ENCODE measurements at regions not wholly inside any gene's neighbourhood (a gene's known extent, or its start where the extent isn't known, plus 50 kb on each side); places are given as distances from the start of the nearest gene placed in this dataset.

DNA sequence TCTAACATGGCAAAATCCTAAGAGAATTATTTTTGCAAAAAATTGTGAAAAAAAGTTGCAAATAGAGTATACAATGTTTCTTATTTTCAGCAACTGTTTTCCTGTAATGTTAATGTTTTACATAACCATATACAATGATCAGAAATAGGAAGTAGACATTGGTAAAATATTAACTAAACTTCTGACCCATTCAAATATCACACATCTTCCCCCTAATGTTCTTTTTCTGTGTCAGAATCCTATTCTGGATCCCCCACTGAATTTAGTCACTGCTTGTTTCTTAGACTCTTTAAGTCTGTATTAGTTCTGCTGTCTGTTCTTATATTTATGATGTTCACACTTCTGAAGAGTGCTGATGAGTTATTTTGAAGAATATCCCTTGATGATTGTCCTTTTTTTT is 62.0 kb downstream of the HFE start:
- H3K27me3 Mint-ChIP-seq = no peaks in the 10 kb centered on the region
- DNase-seq (no peak), ATAC-seq (ENCODE audit: low read depth in 2 of 2) (no peak)
- H3K4me3 Mint-ChIP-seq = no peak overlapping the region
- H3K4me1 Mint-ChIP-seq = peaks cover 0 to 6% (median 2%) of the 10 kb centered on the region in 3 donors
- H3K9me3 Mint-ChIP-seq = no peaks in the 10 kb centered on the region
- no peaks in the 10 kb centered on the region for H3K36me3 Mint-ChIP-seq
- H3K27ac Mint-ChIP-seq = no peak overlapping the region

DNA sequence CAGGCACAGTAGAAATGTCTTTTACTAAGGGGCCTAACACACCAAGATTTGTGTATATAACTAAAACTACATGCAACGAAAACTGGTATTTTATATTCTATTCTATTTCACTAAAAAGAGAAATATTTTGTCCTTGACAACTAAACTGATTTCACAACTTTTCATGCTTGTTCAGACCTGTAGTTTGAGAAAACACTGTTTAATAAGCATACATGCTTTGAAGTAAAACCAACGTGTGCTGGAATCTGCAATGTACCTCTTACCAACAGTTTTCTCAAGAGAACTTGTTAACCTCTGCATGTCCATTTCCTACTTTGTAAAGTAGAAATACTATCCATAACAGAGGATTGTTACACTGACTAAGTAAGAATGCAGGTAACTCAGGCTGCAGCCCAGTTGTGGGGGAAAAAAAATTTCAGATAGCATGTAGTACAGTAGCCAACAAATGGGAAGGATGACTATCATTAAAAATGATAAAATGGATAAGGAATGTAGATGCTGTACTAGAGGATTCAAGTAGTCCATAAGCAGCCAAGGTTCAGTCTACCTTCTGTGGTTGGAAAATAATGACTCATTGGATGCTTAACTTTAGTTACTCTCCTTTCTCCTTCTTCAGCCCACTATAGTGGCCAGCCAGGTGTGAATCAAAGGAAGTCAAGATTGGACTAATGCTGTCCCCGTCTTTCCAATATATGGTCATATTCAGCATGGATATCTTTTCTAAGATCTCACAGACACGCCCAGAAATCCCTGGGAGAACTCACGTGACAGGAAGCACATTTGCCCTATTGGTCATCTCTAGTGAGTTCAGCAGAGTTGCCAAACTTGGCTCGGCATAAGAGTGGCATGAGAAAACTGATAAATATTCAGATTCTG is 65.2 kb downstream of the HFE start:
- Mint-ChIP-seq H3K27ac (no peak overlapping the region), H3K4me3 (peak overlapping the region in 1 of 8 donors; percentile 63), H3K36me3 (no peaks in the 10 kb centered on the region), H3K27me3 (no peaks in the 10 kb centered on the region), H3K4me1 (peaks cover 11 to 17% (median 15%) of the 10 kb centered on the region in 3 donors), H3K9me3 (peaks cover 0 to 2% (median 0%) of the 10 kb centered on the region in 7 donors)
- DNase-seq = no peak
- no peak for ATAC-seq (ENCODE audit: low read depth in 2 of 2)

DNA sequence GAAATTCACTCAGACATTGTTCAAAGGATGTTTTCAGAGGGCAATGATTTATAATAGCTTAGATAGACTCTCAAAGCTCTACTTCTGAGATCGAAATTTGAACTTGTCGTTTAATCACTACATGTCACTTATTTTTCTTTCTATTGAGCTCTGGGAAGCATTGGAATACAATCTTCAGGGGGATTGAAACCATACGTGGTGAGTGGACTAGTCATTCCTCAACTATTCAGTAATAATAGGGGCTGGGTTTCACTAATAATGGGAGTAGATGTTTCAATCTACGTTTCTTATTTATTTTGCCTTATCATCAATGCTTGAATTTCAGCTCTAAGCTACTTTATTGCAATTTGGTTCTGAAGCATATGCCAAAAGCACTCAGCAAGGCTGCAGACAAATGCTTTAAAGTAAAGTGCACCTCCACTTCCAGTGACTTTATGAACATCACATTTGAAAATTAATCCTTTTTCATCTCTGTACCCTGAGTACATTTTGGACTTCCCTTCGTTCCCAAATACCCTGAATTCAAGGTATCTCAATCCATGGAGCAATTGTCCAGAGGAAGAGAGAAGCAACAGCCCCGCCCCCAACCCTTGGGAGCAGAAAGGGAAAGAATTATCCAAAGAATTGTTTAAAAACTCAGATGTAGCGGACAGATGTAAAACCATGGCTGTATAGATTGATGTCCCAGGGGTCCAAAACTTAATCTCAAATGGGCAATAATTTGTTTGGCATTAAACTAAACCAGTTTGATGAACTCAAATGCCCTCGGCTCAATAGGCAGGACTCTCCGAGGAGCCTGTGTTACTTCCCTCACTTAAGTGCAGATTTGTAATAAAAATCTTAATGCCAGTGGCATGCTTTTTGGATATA is 68.1 kb downstream of the HFE start:
- DNase-seq = no peak
- H3K4me1 Mint-ChIP-seq = peaks cover 23 to 35% (median 25%) of the 10 kb centered on the region in 3 donors
- peaks cover 0 to 5% of the 10 kb centered on the region in 2 donors for H3K36me3 Mint-ChIP-seq

DNA sequence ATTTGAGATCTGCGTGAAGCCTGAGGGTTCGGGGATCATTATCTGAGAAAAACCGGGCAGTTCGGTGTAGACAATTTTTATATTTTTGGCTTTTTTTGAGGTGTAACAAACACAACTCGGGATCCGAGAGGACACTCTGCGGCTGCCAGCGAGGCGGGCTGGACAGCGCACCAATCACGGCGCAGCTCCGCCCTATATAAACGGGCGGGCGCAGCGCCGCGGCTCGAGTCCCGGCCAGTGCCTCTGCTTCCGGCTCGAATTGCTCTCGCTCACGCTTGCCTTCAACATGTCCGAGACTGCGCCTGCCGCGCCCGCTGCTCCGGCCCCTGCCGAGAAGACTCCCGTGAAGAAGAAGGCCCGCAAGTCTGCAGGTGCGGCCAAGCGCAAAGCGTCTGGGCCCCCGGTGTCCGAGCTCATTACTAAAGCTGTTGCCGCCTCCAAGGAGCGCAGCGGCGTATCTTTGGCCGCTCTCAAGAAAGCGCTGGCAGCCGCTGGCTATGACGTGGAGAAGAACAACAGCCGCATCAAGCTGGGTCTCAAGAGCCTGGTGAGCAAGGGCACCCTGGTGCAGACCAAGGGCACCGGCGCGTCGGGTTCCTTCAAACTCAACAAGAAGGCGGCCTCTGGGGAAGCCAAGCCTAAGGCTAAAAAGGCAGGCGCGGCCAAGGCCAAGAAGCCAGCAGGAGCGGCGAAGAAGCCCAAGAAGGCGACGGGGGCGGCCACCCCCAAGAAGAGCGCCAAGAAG is 69.0 kb downstream of the HFE start:
- peaks cover 0 to 5% of the 10 kb centered on the region in 2 donors for H3K36me3 Mint-ChIP-seq
- DNase-seq (peak; percentile 88), ATAC-seq (ENCODE audit: low read depth in 2 of 2) (peak; percentile 55 to 56)
- no peaks in the 10 kb centered on the region for H3K27me3 Mint-ChIP-seq
- H3K9me3 Mint-ChIP-seq = peaks cover 0 to 2% (median 0%) of the 10 kb centered on the region in 7 donors
- H3K4me1 Mint-ChIP-seq = peaks cover 25 to 43% (median 34%) of the 10 kb centered on the region in 3 donors
- peak overlapping the region; percentile 95 to 99 (median 96) for H3K27ac Mint-ChIP-seq
- H3K4me3 Mint-ChIP-seq = peak overlapping the region; percentile 85 to 100 (median 96)

More for the DNA sequence above, 68.1 kb downstream of the HFE start:
- Mint-ChIP-seq H3K4me3 (peak overlapping the region; percentile 85 to 100 (median 96)), H3K27me3 (no peaks in the 10 kb centered on the region), H3K27ac (peak overlapping the region; percentile 95 to 99 (median 96)), H3K9me3 (peaks cover 0 to 2% (median 0%) of the 10 kb centered on the region in 7 donors)
- no peak for ATAC-seq (ENCODE audit: low read depth in 2 of 2)

DNA sequence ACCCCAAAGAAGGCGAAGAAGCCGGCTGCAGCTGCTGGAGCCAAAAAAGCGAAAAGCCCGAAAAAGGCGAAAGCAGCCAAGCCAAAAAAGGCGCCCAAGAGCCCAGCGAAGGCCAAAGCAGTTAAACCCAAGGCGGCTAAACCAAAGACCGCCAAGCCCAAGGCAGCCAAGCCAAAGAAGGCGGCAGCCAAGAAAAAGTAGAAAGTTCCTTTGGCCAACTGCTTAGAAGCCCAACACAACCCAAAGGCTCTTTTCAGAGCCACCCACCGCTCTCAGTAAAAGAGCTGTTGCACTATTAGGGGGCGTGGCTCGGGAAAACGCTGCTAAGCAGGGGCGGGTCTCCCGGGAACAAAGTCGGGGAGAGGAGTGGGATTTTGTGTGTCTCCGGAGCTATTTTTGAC is 69.6 kb downstream of the HFE start:
- ATAC-seq (ENCODE audit: low read depth in 2 of 2) = peak; percentile 2 to 7
- peak; percentile 48 for DNase-seq
- Mint-ChIP-seq H3K9me3 (peaks cover 0 to 2% (median 0%) of the 10 kb centered on the region in 7 donors), H3K27me3 (no peaks in the 10 kb centered on the region), H3K4me1 (peaks cover 29 to 43% (median 39%) of the 10 kb centered on the region in 3 donors), H3K27ac (peak overlapping the region; percentile 95 to 99 (median 96)), H3K36me3 (peaks cover 0 to 5% of the 10 kb centered on the region in 2 donors), H3K4me3 (peak overlapping the region; percentile 85 to 100 (median 96))

DNA sequence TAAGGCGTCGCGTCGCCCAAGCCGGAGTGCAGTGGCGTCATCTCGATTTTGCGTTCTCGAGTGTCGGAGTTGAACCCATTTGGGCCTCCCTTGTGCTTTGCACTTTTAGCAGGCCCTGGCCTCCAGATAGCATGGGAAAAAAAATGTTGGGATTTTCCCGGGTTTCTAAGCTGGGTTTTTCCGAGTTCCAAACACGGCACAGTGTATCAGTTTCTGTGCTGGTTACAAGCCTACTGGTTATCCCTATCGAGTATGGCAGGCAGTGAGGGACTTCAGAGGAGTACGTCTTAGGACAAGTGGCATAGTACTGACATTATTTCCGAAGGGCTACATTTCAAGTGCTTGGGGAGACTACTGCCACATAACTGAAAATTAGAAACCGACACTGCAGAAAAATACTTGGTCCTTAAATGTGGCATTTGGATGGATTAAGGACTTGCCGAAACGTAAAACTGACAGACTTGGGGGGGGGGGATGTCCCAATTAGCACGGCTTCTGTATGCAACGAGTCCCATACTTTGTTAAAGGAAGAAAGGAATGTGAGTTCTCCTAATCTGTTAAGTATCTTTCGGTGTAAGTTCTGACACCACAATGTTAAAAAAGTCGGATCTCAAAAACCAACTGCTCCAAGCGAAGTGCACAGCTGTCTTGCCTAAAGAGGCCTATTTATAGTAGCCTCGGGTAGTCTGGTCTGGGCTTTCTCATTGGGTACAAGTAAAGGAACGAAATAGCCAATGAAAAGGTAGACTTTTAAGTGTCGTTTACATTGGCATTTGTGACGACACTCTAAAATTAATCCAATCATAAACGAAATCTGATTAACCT is 70.2 kb downstream of the HFE start:
- Mint-ChIP-seq H3K27ac (peak overlapping the region; percentile 95 to 99 (median 96)), H3K9me3 (peaks cover 0 to 2% (median 0%) of the 10 kb centered on the region in 7 donors), H3K36me3 (peaks cover 0 to 5% of the 10 kb centered on the region in 2 donors), H3K4me3 (peak overlapping the region; percentile 85 to 100 (median 96)), H3K4me1 (peaks cover 35 to 47% (median 42%) of the 10 kb centered on the region in 3 donors), H3K27me3 (no peaks in the 10 kb centered on the region)
- ATAC-seq (ENCODE audit: low read depth in 2 of 2) (peak; percentile 68 to 69), DNase-seq (peak; percentile 91)

DNA sequence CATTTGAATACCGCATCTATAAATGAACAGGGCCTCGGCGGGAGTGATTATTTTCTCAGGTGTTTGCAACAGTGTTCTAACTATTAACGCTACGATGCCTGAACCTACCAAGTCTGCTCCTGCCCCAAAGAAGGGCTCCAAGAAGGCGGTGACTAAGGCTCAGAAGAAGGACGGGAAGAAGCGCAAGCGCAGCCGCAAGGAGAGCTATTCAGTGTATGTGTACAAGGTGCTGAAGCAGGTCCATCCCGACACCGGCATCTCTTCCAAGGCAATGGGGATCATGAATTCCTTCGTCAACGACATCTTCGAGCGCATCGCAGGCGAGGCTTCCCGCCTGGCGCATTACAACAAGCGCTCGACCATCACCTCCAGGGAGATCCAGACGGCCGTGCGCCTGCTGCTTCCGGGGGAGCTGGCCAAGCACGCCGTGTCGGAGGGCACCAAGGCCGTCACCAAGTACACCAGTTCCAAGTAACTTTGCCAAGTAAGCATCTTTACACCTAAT is 70.9 kb downstream of the HFE start:
- Mint-ChIP-seq H3K36me3 (peaks cover 0 to 5% of the 10 kb centered on the region in 2 donors), H3K9me3 (peaks cover 0 to 2% (median 0%) of the 10 kb centered on the region in 7 donors), H3K27ac (peak overlapping the region; percentile 95 to 99 (median 96)), H3K4me3 (peak overlapping the region; percentile 85 to 100 (median 96)), H3K27me3 (no peaks in the 10 kb centered on the region), H3K4me1 (peaks cover 35 to 49% (median 47%) of the 10 kb centered on the region in 3 donors)
- no peak for DNase-seq
- ATAC-seq (ENCODE audit: low read depth in 2 of 2) = peak; percentile 1 to 56

DNA sequence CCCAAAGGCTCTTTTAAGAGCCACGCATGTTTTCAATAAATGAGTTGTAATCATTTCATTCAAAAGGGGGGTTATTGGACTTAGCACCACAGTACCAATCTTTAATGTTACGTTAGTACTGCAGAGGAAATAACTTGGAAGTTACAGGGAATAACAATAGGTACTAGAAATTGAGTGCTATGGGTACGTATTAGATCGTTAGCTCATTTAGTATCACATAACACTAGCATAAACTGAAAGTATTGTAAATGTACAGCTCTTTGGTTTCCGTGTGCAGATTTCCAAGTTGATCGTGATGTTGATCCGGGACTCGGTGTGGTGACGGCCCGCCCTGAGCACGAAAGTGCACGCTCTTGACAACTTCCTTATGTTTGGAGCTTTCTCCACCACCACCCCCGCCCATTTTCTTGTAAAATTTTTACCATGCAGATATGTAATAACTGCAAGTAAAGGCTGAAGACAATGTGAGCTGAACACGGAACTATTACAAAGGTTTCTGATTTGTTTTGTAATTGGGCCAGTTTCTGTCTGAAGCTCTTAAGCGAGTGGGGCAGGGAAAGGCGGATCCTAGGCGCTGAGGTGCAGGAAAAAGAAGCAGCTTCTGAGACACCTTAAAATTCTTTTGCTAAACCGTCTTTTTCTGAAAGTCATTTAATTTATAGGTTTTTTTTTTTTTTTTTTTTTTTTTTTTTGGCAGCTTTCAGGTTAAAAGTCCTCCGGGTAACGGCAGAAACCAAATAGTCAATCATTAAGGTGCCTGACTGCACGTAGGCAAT is 71.5 kb downstream of the HFE start:
- Mint-ChIP-seq H3K9me3 (peaks cover 0 to 2% (median 0%) of the 10 kb centered on the region in 7 donors), H3K27ac (peak overlapping the region; percentile 95 to 99 (median 96)), H3K27me3 (no peaks in the 10 kb centered on the region), H3K36me3 (peaks cover 0 to 5% of the 10 kb centered on the region in 2 donors), H3K4me1 (peaks cover 35 to 55% (median 54%) of the 10 kb centered on the region in 3 donors), H3K4me3 (peak overlapping the region; percentile 85 to 100 (median 96))
- peak; percentile 65 for DNase-seq
- peak; percentile 7 to 11 for ATAC-seq (ENCODE audit: low read depth in 2 of 2)

DNA sequence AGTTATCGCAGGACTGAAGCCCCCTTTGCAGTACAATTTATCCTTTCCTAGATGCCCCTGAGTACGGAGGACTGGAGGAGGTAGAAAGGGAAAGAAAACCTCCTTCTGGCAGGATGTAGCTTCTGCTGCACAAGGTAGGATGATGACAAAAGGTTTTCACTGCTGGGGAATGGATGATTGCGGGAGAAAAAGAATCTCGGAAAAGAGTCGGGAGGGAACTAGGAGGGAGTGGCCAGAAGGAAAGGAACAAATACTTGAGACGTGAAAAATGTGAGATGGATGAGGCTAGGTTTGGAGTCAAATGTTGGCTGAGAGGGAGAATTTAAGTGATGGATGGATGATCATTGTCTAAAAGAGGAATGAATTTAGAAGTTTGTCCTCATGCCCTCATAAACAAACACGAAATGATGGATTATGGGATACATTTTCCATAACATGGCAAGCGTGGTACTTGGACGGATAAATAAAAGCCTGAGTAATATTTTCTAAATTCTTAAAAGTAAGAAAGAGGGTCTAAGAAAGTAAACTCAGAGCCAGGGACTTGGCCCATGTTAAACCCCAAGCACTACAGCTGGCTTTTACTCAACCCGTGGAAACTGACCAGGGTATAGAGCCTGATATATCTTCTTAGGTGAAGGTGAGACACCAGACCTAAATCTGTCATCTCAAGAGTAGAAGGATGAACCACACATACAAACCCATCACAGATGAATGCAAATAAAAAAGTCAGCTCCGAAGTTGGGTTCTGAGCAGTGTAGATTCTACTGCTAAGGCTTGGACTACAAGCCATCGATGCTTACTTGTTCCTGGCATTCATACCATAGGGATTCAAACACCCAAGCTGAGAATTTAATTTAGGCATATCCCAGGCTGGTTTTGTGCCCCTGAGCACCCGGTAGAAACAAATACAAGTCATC is 72.4 kb downstream of the HFE start:
- ATAC-seq (ENCODE audit: low read depth in 2 of 2) = no peak
- Mint-ChIP-seq H3K9me3 (peaks cover 0 to 2% (median 0%) of the 10 kb centered on the region in 7 donors), H3K4me1 (peaks cover 35 to 60% (median 59%) of the 10 kb centered on the region in 3 donors), H3K36me3 (peaks cover under 1 to 9% of the 10 kb centered on the region in 2 donors), H3K27ac (peak overlapping the region; percentile 6 to 96 (median 94)), H3K4me3 (peak overlapping the region; percentile 85 to 100 (median 96)), H3K27me3 (no peaks in the 10 kb centered on the region)
- DNase-seq = peak; percentile 7

DNA sequence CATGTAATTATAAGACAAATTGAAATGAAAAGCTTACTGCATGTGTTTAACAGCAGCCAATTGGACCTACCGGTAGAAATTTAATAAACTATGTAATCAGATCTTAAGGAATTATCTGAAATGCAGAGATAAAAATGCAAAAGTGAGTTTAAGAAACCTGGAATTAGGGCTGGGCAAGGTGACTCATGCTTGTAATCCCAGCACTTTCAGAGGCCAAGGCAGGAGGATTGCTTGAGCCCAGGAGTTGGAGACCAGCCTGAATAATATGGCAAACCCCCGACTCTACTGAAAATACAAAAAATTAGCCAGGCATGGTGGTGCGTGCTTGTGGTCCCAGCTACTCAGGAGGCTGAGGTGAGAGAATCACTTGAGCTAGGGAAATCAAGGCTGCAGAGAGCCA is 74.1 kb downstream of the HFE start:
- no peak for DNase-seq
- Mint-ChIP-seq H3K4me3 (peak overlapping the region in 6 of 8 donors; percentile 39 to 99 (median 85)), H3K27ac (no peak overlapping the region), H3K9me3 (no peaks in the 10 kb centered on the region), H3K36me3 (peaks cover 9 to 18% of the 10 kb centered on the region in 2 donors), H3K4me1 (peaks cover 41 to 63% (median 58%) of the 10 kb centered on the region in 3 donors), H3K27me3 (no peaks in the 10 kb centered on the region)
- ATAC-seq (ENCODE audit: low read depth in 2 of 2) = no peak
